Lung (tissue), 11 donors: ENCODE measurements at regions not wholly inside any gene's neighbourhood (a gene's known extent, or its start where the extent isn't known, plus 50 kb on each side); places are given as distances from the start of the nearest gene placed in this dataset.

ENCODE experiments used
- ATAC-seq: fragments of 200-7000 bp; cut with Tn5 transposase; one replicate; pipeline ENCODE4 v1.9.1; 2020; ENCODE audit warnings: moderate number of reproducible peaks; ENCODE audit not compliant: insufficient read depth, low FRiP score
- DNase-seq, 3 donors: peaks; one replicate each; pipeline ENCODE4 v3.0.0-alpha.2; 2013 to 2017
- H3K27ac ChIP-seq, 2 donors: one replicate each; pipeline ENCODE4 v1.5.1; 2013; ENCODE audit warnings: mild to moderate bottlenecking in 2 of 2, moderate library complexity in 2 of 2, control low read depth in 1 of 2, inconsistent platforms in 1 of 2, low read depth in 1 of 2, low read length in 1 of 2
- H3K27me3 ChIP-seq, 3 donors: one replicate each; pipeline ENCODE4 v1.5.1; 2013; ENCODE audit warnings: low read length in 2 of 3; ENCODE audit not compliant: control insufficient read depth in 3 of 3, insufficient read depth in 3 of 3
- H3K36me3 ChIP-seq, 4 donors: one replicate each; pipeline ENCODE4 v1.5.1; 2013; ENCODE audit warnings: low read length in 4 of 4, mild to moderate bottlenecking in 1 of 4, moderate library complexity in 1 of 4; ENCODE audit not compliant: control insufficient read depth in 4 of 4, insufficient read depth in 4 of 4
- H3K4me1 ChIP-seq, 5 donors: one replicate each; pipeline ENCODE4 v1.5.1; 2013; ENCODE audit warnings: low read length in 5 of 5, mild to moderate bottlenecking in 2 of 5, moderate library complexity in 1 of 5; ENCODE audit not compliant: control insufficient read depth in 5 of 5, insufficient read depth in 5 of 5
- H3K4me3 ChIP-seq: one replicate; pipeline ENCODE4 v1.5.1; 2013; ENCODE audit warnings: mild to moderate bottlenecking, control low read depth, moderate library complexity
- H3K9ac ChIP-seq, 2 donors: one replicate each; pipeline ENCODE4 v1.5.1; 2013; ENCODE audit warnings: low read length in 2 of 2, control low read depth in 1 of 2; ENCODE audit not compliant: insufficient read depth in 1 of 2
- H3K9me3 ChIP-seq, 4 donors: one replicate each; pipeline ENCODE4 v1.5.1; 2013; ENCODE audit warnings: low read length in 3 of 4, mild to moderate bottlenecking in 1 of 4, moderate library complexity in 1 of 4; ENCODE audit not compliant: control insufficient read depth in 4 of 4, insufficient read depth in 3 of 4
- WGBS, 2 donors: extraction: QIAGEN DNeasy Blood & Tissue Kit; methylation state at CpG; one replicate each; pipeline ENCODE4 v1.1.7; 2013; 5-methylcytosine and 5-hydroxymethylcytosine counted together
- TF ChIP-seq, protein P1 (sequence below): IDR thresholded peaks from 2 replicates; pipeline ENCODE4 v1.5.1; 2012; ENCODE audit warnings: mild to moderate bottlenecking; ENCODE audit errors: control extremely low read depth, extremely low read depth
- donor health status: control.
- donor health status: control.
- donor health status: Bipolar disorder and iron deficiency.
- donor health status: healthy.
- donor health status: DM: yes; HTN: yes; CAD: no.

DNA sequence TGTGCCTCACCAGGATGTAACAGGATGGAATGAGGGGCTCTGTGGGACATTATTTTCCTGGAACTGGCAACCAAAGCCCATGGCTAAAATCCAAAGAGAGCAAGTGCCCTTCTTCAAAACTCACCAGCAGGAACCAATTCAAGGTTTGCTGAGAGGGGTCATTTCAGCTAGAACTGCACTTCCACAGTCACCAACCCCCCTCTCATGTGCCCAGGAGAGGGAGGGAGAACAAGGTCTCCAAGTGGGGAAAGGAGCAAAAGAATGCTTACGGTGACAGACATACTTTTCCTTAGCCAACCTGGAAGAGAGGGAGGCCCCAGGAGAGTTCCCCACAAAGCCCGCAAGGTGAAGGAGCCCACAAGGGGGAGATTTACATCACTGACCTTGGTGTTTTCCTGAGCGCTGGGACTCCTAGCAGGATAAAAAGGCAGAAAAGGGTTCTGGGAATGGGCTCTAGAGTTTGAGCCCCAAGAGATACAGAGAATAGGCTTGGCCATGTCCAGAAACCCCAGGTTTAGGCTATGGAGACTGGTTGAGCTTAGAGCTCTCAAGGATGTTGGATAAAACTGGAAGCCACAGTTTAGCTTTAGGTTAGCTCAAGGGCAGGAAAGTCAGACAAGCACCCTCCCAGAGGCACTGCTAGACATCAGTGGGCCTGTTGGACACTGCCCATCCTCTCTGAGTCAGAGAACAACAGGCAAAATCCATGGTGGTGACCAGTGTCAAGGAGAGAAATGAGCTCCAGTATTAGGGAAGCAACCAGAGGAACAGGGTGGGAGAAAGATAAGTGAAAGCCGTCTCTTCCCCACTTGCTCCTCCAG is 63.9 kb upstream of the GHITM start:
- H3K27ac ChIP-seq, result no peak overlapping the region
- ATAC-seq, result peak; percentile 39

DNA sequence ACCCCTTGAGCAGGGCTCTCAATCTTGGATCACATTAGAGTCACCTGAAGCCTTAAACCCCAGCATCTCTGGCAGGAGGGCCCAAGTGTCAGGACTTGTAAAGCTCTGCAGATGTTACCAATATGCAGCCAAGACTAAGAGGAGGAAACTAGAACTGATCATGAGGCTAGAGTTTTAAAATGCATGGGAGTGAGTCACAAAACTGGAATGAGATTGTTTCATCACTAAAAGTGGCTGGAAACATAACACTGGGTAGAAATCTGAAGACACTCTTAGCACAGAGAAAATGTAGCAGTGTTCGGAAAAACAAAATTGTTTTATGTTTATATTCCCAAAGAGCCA is 63.3 kb upstream of the GHITM start:
- TF ChIP-seq, protein P1, sequence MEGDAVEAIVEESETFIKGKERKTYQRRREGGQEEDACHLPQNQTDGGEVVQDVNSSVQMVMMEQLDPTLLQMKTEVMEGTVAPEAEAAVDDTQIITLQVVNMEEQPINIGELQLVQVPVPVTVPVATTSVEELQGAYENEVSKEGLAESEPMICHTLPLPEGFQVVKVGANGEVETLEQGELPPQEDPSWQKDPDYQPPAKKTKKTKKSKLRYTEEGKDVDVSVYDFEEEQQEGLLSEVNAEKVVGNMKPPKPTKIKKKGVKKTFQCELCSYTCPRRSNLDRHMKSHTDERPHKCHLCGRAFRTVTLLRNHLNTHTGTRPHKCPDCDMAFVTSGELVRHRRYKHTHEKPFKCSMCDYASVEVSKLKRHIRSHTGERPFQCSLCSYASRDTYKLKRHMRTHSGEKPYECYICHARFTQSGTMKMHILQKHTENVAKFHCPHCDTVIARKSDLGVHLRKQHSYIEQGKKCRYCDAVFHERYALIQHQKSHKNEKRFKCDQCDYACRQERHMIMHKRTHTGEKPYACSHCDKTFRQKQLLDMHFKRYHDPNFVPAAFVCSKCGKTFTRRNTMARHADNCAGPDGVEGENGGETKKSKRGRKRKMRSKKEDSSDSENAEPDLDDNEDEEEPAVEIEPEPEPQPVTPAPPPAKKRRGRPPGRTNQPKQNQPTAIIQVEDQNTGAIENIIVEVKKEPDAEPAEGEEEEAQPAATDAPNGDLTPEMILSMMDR, result no peak
- ATAC-seq (peak; percentile 76), DNase-seq (no peak)
- Histone ChIP-seq H3K4me3 (no peak overlapping the region), H3K9ac (no peak overlapping the region), H3K36me3 (no peaks in the 10 kb centered on the region), H3K27me3 (no peaks in the 10 kb centered on the region), H3K27ac (no peak overlapping the region), H3K9me3 (no peaks in the 10 kb centered on the region), H3K4me1 (no peaks in the 10 kb centered on the region)
- WGBS, 2 donors, result 80 to 92% methylated on average over 1 of the region's 1 CpG

More for the DNA sequence above, 63.9 kb upstream of the GHITM start:
- H3K9me3 ChIP-seq, result no peaks in the 10 kb centered on the region
- no peak overlapping the region for H3K4me3 ChIP-seq
- TF ChIP-seq, protein P1, result no peak
- no peaks in the 10 kb centered on the region for H3K27me3 ChIP-seq
- DNase-seq, result no peak
- no peak overlapping the region for H3K9ac ChIP-seq
- no peaks in the 10 kb centered on the region for H3K36me3 ChIP-seq
- 82 to 89% methylated on average over 4 of the region's 4 CpGs for WGBS, 2 donors
- H3K4me1 ChIP-seq, result no peaks in the 10 kb centered on the region

DNA sequence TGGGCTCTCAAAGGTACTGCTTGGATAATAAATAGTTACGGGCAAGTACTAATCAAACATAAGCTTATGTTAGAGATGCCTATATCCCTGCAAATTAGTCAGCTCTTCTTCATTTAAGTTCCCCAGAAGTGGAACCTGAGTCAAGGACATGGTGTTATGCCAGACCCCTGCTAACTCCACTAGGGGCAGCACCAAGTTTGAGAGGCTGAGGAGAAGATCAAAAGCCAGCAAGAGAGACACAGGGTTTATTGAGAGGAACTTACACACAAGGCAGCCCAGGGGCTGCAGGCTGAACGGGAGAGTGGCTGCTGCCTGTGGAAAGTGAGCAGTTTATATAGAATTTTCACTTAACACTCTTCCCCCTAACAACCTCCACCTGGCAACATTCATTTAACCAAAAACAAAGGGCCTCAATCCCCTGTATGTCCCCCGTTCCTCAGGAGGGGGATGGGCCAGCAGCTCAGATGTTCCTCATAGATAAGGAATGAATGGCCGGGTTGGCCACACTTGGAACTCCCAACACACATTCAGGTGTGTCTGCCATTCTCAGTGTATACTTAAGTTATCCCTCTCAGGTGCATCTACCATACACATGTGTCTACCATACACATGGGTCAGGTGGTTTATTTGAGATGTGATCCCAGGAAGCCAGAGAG is 62.6 kb upstream of the GHITM start:
- TF ChIP-seq, protein P1, result no peak
- WGBS, 2 donors, result 46 to 60% methylated on average over 4 of the region's 4 CpGs
- Histone ChIP-seq H3K27ac (no peak overlapping the region), H3K4me1 (no peaks in the 10 kb centered on the region), H3K9ac (no peak overlapping the region), H3K27me3 (no peaks in the 10 kb centered on the region), H3K4me3 (no peak overlapping the region), H3K36me3 (no peaks in the 10 kb centered on the region), H3K9me3 (no peaks in the 10 kb centered on the region)
- ATAC-seq (no peak), DNase-seq (no peak)
